Esophagus muscularis mucosa (tissue), 4 donors: ENCODE measurements at regions not wholly inside any gene's neighbourhood (a gene's known extent, or its start where the extent isn't known, plus 50 kb on each side); places are given as distances from the start of the nearest gene placed in this dataset.

Experiments used
- CTCF ChIP-seq, 3 experiments: fragments of 200-600 bp in 2 of 3; fragments of 450-650 bp in 1 of 3; sonication (generic) in 2 of 3; IDR thresholded peaks; one replicate each; pipeline ENCODE4 v1.5.1; 2017 to 2019; ENCODE audit warnings: antibody characterized with exemption in 3 of 3, mild to moderate bottlenecking in 2 of 3, moderate library complexity in 1 of 3
- EP300 ChIP-seq: sonication (generic); formaldehyde crosslinking; IDR thresholded peaks from one replicate; pipeline ENCODE4 v1.6.1; 2017; ENCODE audit warnings: antibody characterized with exemption
- POLR2A ChIP-seq: fragments of 450-650 bp; IDR thresholded peaks from one replicate; pipeline ENCODE4 v1.6.1; 2017; ENCODE audit warnings: antibody characterized with exemption, moderate library complexity, mild to moderate bottlenecking, low read depth

GRCh38 chr14:45361727-45362126 lies 108.7 kb upstream of the MIS18BP1 start:
- no peak for TF ChIP-seq EP300
- TF ChIP-seq CTCF (IDR thresholded peaks at IDR 0.05): no peak
- TF ChIP-seq POLR2A: no peak
